ENCODE measurements at regions not wholly inside any gene's neighbourhood (a gene's known extent, or its start where the extent isn't known, plus 50 kb on each side); places are given as distances from the start of the nearest gene placed in this dataset.

GRCh38 chr6:74161380-74161779, 465.4 kb downstream of the CD109 start:
- no peak overlapping the region for H2AFZ ChIP-seq (ENCODE audit: low read depth, low read length)
- no peak overlapping the region for H3K9ac ChIP-seq (ENCODE audit: low read length)
- H4K20me1 ChIP-seq (ENCODE audit: insufficient read depth, low read length), result no peaks in the 10 kb centered on the region
- Mint-ChIP-seq H3K36me3 (ENCODE audit: low read depth, unreplicated experiment) (no peaks in the 10 kb centered on the region), H3K4me1 (ENCODE audit: low read depth, unreplicated experiment) (no peaks in the 10 kb centered on the region), H3K9me3 (ENCODE audit: unreplicated experiment) (no peaks in the 10 kb centered on the region), H3K27me3 (ENCODE audit: low read depth, unreplicated experiment) (no peaks in the 10 kb centered on the region), H3K27ac (ENCODE audit: unreplicated experiment) (no peak overlapping the region), H3K4me3 (ENCODE audit: unreplicated experiment) (no peak overlapping the region)
- DNase-seq (ENCODE audit: low read depth) (no peak), FAIRE-seq (no peak)
- no peak overlapping the region for H3K27ac ChIP-seq (ENCODE audit: low read depth, low read length)
- no peaks in the 10 kb centered on the region for H3K4me1 ChIP-seq (ENCODE audit: insufficient read depth, low read length)
- no peak overlapping the region for H3K4me3 ChIP-seq (ENCODE audit: insufficient read depth, low read depth, low read length)
- H3K27me3 ChIP-seq (ENCODE audit: insufficient read depth, low read length), result no peaks in the 10 kb centered on the region
- H3K9me3 ChIP-seq (ENCODE audit: insufficient read depth, low read depth, low read length), result no peaks in the 10 kb centered on the region
- H3K4me2 ChIP-seq (ENCODE audit: low read length), result no peak overlapping the region
- no peaks in the 10 kb centered on the region for H3K36me3 ChIP-seq (ENCODE audit: insufficient read depth, low read length)
- H3K79me2 ChIP-seq (ENCODE audit: insufficient read depth, low read length), result no peaks in the 10 kb centered on the region
- no peak for TF ChIP-seq EZH2 (IDR thresholded peaks at IDR 0.05; ENCODE audit: insufficient read depth, low read length)
- no peak for TF ChIP-seq CTCF (IDR thresholded peaks at IDR 0.05; ENCODE audit: insufficient read depth, low read depth, low read length)

- Mint-ChIP-seq H3K4me1 (ENCODE audit: low read depth, unreplicated experiment) (no peaks in the 10 kb centered on the region), H3K9me3 (ENCODE audit: unreplicated experiment) (peaks cover 2% of the 10 kb centered on the region), H3K4me3 (ENCODE audit: unreplicated experiment) (no peak overlapping the region), H3K36me3 (ENCODE audit: low read depth, unreplicated experiment) (no peaks in the 10 kb centered on the region), H3K27ac (ENCODE audit: unreplicated experiment) (no peak overlapping the region), H3K27me3 (ENCODE audit: low read depth, unreplicated experiment) (peaks cover 3% of the 10 kb centered on the region)
- DNase-seq (ENCODE audit: low read depth) (no peak), FAIRE-seq (no peak)
- H4K20me1 ChIP-seq (ENCODE audit: insufficient read depth, low read length), result no peaks in the 10 kb centered on the region
- TF ChIP-seq CTCF (IDR thresholded peaks at IDR 0.05; ENCODE audit: insufficient read depth, low read depth, low read length) (no peak), EZH2 (IDR thresholded peaks at IDR 0.05; ENCODE audit: insufficient read depth, low read length) (no peak)
- no peaks in the 10 kb centered on the region for H3K4me1 ChIP-seq (ENCODE audit: insufficient read depth, low read length)
- no peaks in the 10 kb centered on the region for H3K27me3 ChIP-seq (ENCODE audit: insufficient read depth, low read length)
- no peak overlapping the region for H3K4me2 ChIP-seq (ENCODE audit: low read length)
- H3K9me3 ChIP-seq (ENCODE audit: insufficient read depth, low read depth, low read length), result no peaks in the 10 kb centered on the region
- H3K79me2 ChIP-seq (ENCODE audit: insufficient read depth, low read length), result no peaks in the 10 kb centered on the region
- no peak overlapping the region for H3K27ac ChIP-seq (ENCODE audit: low read depth, low read length)
- H3K4me3 ChIP-seq (ENCODE audit: insufficient read depth, low read depth, low read length), result no peak overlapping the region
- no peaks in the 10 kb centered on the region for H3K36me3 ChIP-seq (ENCODE audit: insufficient read depth, low read length)
- H3K9ac ChIP-seq (ENCODE audit: low read length), result no peak overlapping the region
- no peak overlapping the region for H2AFZ ChIP-seq (ENCODE audit: low read depth, low read length)
These were observed 456.2 kb downstream of the CD109 start for GRCh38 chr6:74152096-74152675.

GRCh38 chr6:74145931-74146330, 449.9 kb downstream of the CD109 start:
- H3K27ac Mint-ChIP-seq (ENCODE audit: unreplicated experiment), result no peak overlapping the region
- no peak for TF ChIP-seq CTCF (IDR thresholded peaks at IDR 0.05; ENCODE audit: insufficient read depth, low read depth, low read length)
- TF ChIP-seq EZH2 (IDR thresholded peaks at IDR 0.05; ENCODE audit: insufficient read depth, low read length), result no peak
- Histone ChIP-seq H3K4me3 (ENCODE audit: insufficient read depth, low read depth, low read length) (no peak overlapping the region), H3K79me2 (ENCODE audit: insufficient read depth, low read length) (no peaks in the 10 kb centered on the region), H2AFZ (ENCODE audit: low read depth, low read length) (no peak overlapping the region), H3K36me3 (ENCODE audit: insufficient read depth, low read length) (no peaks in the 10 kb centered on the region), H3K9me3 (ENCODE audit: insufficient read depth, low read depth, low read length) (no peaks in the 10 kb centered on the region), H3K27me3 (ENCODE audit: insufficient read depth, low read length) (no peaks in the 10 kb centered on the region), H3K27ac (ENCODE audit: low read depth, low read length) (no peak overlapping the region), H3K4me1 (ENCODE audit: insufficient read depth, low read length) (no peaks in the 10 kb centered on the region), H3K4me2 (ENCODE audit: low read length) (no peak overlapping the region), H3K9ac (ENCODE audit: low read length) (no peak overlapping the region), H4K20me1 (ENCODE audit: insufficient read depth, low read length) (no peaks in the 10 kb centered on the region)
- FAIRE-seq (no peak), DNase-seq (ENCODE audit: low read depth) (no peak)
- no peaks in the 10 kb centered on the region for H3K4me1 Mint-ChIP-seq (ENCODE audit: low read depth, unreplicated experiment)
- no peak overlapping the region for H3K4me3 Mint-ChIP-seq (ENCODE audit: unreplicated experiment)
- no peaks in the 10 kb centered on the region for H3K36me3 Mint-ChIP-seq (ENCODE audit: low read depth, unreplicated experiment)
- peaks cover 3% of the 10 kb centered on the region for H3K27me3 Mint-ChIP-seq (ENCODE audit: low read depth, unreplicated experiment)
- peaks cover 4% of the 10 kb centered on the region for H3K9me3 Mint-ChIP-seq (ENCODE audit: unreplicated experiment)

Measured in astrocyte (in vitro differentiated cells and primary cell).